SK-N-SH (cell line): ENCODE measurements at regions not wholly inside any gene's neighbourhood (a gene's known extent, or its start where the extent isn't known, plus 50 kb on each side); places are given as distances from the start of the nearest gene placed in this dataset.

Experiments used
- CTCF ChIA-PET: fragments of 300-600, 350-600 bp; formaldehyde crosslinking; extraction: SDS; loops from one replicate; lab custom pipeline; 2021; lab: Yijun Ruan, JAX
- POLR2A ChIA-PET: fragments of 350-600 bp; sonication (Branson Sonifier 250); formaldehyde crosslinking; extraction: SDS; loops from one replicate; lab custom pipeline; 2020; ENCODE audit warnings: antibody characterized with exemption, inconsistent platforms; lab: Yijun Ruan, JAX
- DNase-seq: peaks from one replicate; pipeline ENCODE4 v3.0.0; 2012
- H2AFZ ChIP-seq: fragments of 200-600 bp; sonication (generic); 2 replicates; pipeline ENCODE4 v1.8.1; 2016; ENCODE audit warnings: antibody characterized with exemption, mild to moderate bottlenecking, low read depth
- H3F3A ChIP-seq: fragments of 200-600 bp; sonication (generic); replicated peaks from 2 replicates; pipeline ENCODE3; 2016; ENCODE audit warnings: antibody characterized with exemption, mild to moderate bottlenecking; ENCODE audit not compliant: insufficient read depth
- H3K27ac ChIP-seq, 2 experiments: fragments of 200-500 bp in 1 of 2; fragments of 200-600 bp in 1 of 2; sonication (Bioruptor generic) in 1 of 2; sonication (generic), shearing (Covaris generic) in 1 of 2; 2 replicates each; pipeline versions ENCODE4 v1.5.1 to v1.6.1; 2014 to 2016; ENCODE audit warnings: low read depth in 2 of 2, inconsistent platforms in 1 of 2, low read length in 1 of 2, mild to moderate bottlenecking in 1 of 2, mixed read lengths in 1 of 2
- H3K27me3 ChIP-seq: fragments of 200-600 bp; sonication (generic), shearing (Covaris generic); 2 replicates; pipeline ENCODE4 v1.6.1; 2016; ENCODE audit warnings: mixed run types; ENCODE audit not compliant: insufficient read depth
- H3K36me3 ChIP-seq, 2 experiments: fragments of 200-500 bp in 1 of 2; fragments of 200-600 bp in 1 of 2; sonication (Bioruptor generic) in 1 of 2; sonication (generic) in 1 of 2; replicated peaks in 1 of 2; 2 replicates each; pipeline versions ENCODE3 to v1.5.1; 2014 to 2016; ENCODE audit warnings: low read length in 1 of 2, mild to moderate bottlenecking in 1 of 2; ENCODE audit not compliant: insufficient read depth in 2 of 2, control insufficient read depth in 1 of 2
- H3K4me1 ChIP-seq, 2 experiments: fragments of 200-500 bp in 1 of 2; fragments of 200-600 bp in 1 of 2; sonication (Bioruptor generic) in 1 of 2; sonication (generic), shearing (Covaris generic) in 1 of 2; 2 replicates each; pipeline versions ENCODE4 v1.5.1 to v1.6.1; 2014 to 2016; ENCODE audit warnings: low read depth in 1 of 2, low read length in 1 of 2, mixed run types in 1 of 2; ENCODE audit not compliant: insufficient read depth in 2 of 2, control insufficient read depth in 1 of 2
- H3K4me2 ChIP-seq: fragments of 200-600 bp; sonication (generic), shearing (Covaris generic); 2 replicates; pipeline ENCODE4 v1.6.1; 2017; ENCODE audit warnings: mixed run types
- H3K4me3 ChIP-seq, 2 experiments: fragments of 200-500 bp in 1 of 2; fragments of 200-600 bp in 1 of 2; sonication (Bioruptor generic) in 1 of 2; sonication (generic), shearing (Covaris generic) in 1 of 2; 2 replicates each; pipeline versions ENCODE4 v1.5.1 to v1.8.1; 2014 to 2016; ENCODE audit warnings: low read depth in 2 of 2, inconsistent platforms in 1 of 2, low read length in 1 of 2, mild to moderate bottlenecking in 1 of 2, mixed read lengths in 1 of 2, moderate library complexity in 1 of 2
- H3K79me2 ChIP-seq: fragments of 200-600 bp; sonication (generic); 2 replicates; pipeline ENCODE4 v1.8.1; 2017; ENCODE audit warnings: mild to moderate bottlenecking; ENCODE audit not compliant: insufficient read depth
- H3K9ac ChIP-seq: fragments of 200-600 bp; sonication (generic); 2 replicates; pipeline ENCODE4 v1.6.1; 2017; ENCODE audit warnings: mixed run types
- H3K9me2 ChIP-seq: fragments of 200-600 bp; sonication (generic); 2 replicates; pipeline ENCODE4 v1.6.1; 2017; ENCODE audit warnings: mixed run types
- H3K9me3 ChIP-seq: fragments of 200-600 bp; sonication (generic); 2 replicates; pipeline ENCODE4 v1.6.1; 2017; ENCODE audit warnings: mixed run types, mild to moderate bottlenecking, moderate library complexity
- H4K20me1 ChIP-seq: fragments of 200-600 bp; sonication (generic); 2 replicates; pipeline ENCODE4 v1.6.1; 2017; ENCODE audit warnings: mild to moderate bottlenecking, mixed run types; ENCODE audit not compliant: insufficient read depth
- CHD2 ChIP-seq: fragments of 150-350 bp; IDR thresholded peaks from 2 replicates; pipeline ENCODE4 v1.6.1; 2018; ENCODE audit warnings: low read length; ENCODE audit not compliant: partially characterized antibody
- EZH2phosphoT487 ChIP-seq: fragments of 200-600 bp; sonication (generic); IDR thresholded peaks from 2 replicates; pipeline ENCODE4 v1.6.1; 2017; ENCODE audit warnings: low read depth, mixed run types, mild to moderate bottlenecking, antibody characterized with exemption, moderate library complexity, borderline replicate concordance
- FOSL2 ChIP-seq: IDR thresholded peaks from 2 replicates; pipeline ENCODE4 v1.4.0; 2012; ENCODE audit warnings: low read depth, mild to moderate bottlenecking, moderate library complexity, borderline replicate concordance
- GABPA ChIP-seq: IDR thresholded peaks from 2 replicates; pipeline ENCODE4 v1.4.0; 2012; ENCODE audit warnings: low read depth, mild to moderate bottlenecking
- MEF2A ChIP-seq: IDR thresholded peaks from 2 replicates; pipeline ENCODE4 v1.4.0; 2012; ENCODE audit warnings: low read depth, borderline replicate concordance
- NFIC ChIP-seq: IDR thresholded peaks from 2 replicates; pipeline ENCODE4 v1.4.0; 2012; ENCODE audit warnings: borderline replicate concordance
- NRF1 ChIP-seq: IDR thresholded peaks from 2 replicates; pipeline ENCODE4 v1.6.1; 2012; ENCODE audit warnings: low read depth, mild to moderate bottlenecking, low read length
- RAD21 ChIP-seq: IDR thresholded peaks from 2 replicates; pipeline ENCODE4 v1.6.1; 2012; ENCODE audit warnings: mild to moderate bottlenecking, low read length
- RCOR1 ChIP-seq: fragments of 150-350 bp; IDR thresholded peaks from 2 replicates; pipeline ENCODE4 v1.6.1; 2017; ENCODE audit warnings: antibody characterized with exemption, low read length
- RFX5 ChIP-seq: IDR thresholded peaks from 2 replicates; pipeline ENCODE4 v1.6.1; 2012; ENCODE audit warnings: mild to moderate bottlenecking, improper control_type of control experiment, low read length
- RXRA ChIP-seq: IDR thresholded peaks from 2 replicates; pipeline ENCODE4 v1.4.0; 2012; ENCODE audit warnings: low read depth, mild to moderate bottlenecking, borderline replicate concordance
- SMC3 ChIP-seq: IDR thresholded peaks from 2 replicates; pipeline ENCODE4 v1.6.1; 2012; ENCODE audit warnings: low read depth, low read length, improper control_type of control experiment
- TAF1 ChIP-seq: IDR thresholded peaks from 2 replicates; pipeline ENCODE4 v1.6.1; 2012; ENCODE audit warnings: low read depth, mild to moderate bottlenecking, low read length, moderate library complexity, borderline replicate concordance
- TEAD4 ChIP-seq: IDR thresholded peaks from 2 replicates; pipeline ENCODE4 v1.4.0; 2012; ENCODE audit warnings: mild to moderate bottlenecking, borderline replicate concordance; ENCODE audit not compliant: insufficient read depth
- USF2 ChIP-seq: fragments of 150-350 bp; IDR thresholded peaks from 2 replicates; pipeline ENCODE4 v1.6.1; 2017; ENCODE audit warnings: antibody characterized with exemption, low read length, low read depth, borderline replicate concordance
- YY1 ChIP-seq: IDR thresholded peaks from 2 replicates; pipeline ENCODE4 v1.4.0; 2012; ENCODE audit warnings: low read depth, mild to moderate bottlenecking
- ZBTB33 ChIP-seq: IDR thresholded peaks from 2 replicates; pipeline ENCODE4 v1.4.0; 2012; ENCODE audit warnings: low read depth, borderline replicate concordance
- WGBS: methylation state at CpG from one replicate; pipeline ENCODE4 v1.1.6; 2017; ENCODE audit warnings: low lambda C conversion rate; 5-methylcytosine and 5-hydroxymethylcytosine counted together

DNA sequence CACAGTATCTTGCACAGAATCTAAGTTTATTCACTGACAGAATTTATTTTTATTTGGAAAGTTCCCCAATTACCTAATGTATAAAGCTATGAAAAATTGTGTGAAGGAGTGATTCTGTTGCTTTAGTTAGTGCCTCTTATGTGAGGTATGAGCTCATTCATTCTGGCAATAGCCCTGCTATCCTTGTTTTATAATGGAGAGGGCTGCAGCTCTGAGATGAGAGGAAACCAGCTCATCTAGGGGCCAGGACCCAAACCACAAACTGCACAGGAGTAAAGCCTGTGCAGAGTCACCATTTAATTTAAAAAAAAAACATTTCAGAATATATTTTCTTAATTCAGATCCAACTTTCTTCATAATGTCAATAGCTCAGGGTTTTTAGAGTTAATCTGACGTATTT is 383.0 kb downstream of the TMEM182 start:
- Histone ChIP-seq H2AFZ (no peak overlapping the region), H3K9me2 (no peaks in the 10 kb centered on the region), H3K27me3 (no peaks in the 10 kb centered on the region; the same call in 1 of the 2 replicates), H3K9ac (no peak overlapping the region), H3K79me2 (no peaks in the 10 kb centered on the region)
- TF ChIP-seq RXRA = no peak
- TF ChIP-seq TAF1 = no peak
- TF ChIP-seq USF2 = no peak
- TF ChIP-seq CHD2 = no peak
- no peak for TF ChIP-seq RCOR1
- no peak for TF ChIP-seq NRF1
- no peak for TF ChIP-seq RFX5
- no peak for TF ChIP-seq GABPA
- no peak for TF ChIP-seq RAD21
- no peak for TF ChIP-seq EZH2phosphoT487
- no peak for TF ChIP-seq ZBTB33
- TF ChIP-seq TEAD4 = no peak
- no peak for TF ChIP-seq NFIC
- no peak for TF ChIP-seq FOSL2
- no peak for TF ChIP-seq YY1
- no peak for TF ChIP-seq MEF2A
- TF ChIP-seq, all 33 proteins: peak for 0
- H3K4me1 ChIP-seq = no peaks in the 10 kb centered on the region
- no peaks in the 10 kb centered on the region for H4K20me1 ChIP-seq
- H3F3A ChIP-seq = no peaks in the 10 kb centered on the region
- POLR2A ChIA-PET = no interaction called here
- no peak overlapping the region for H3K4me2 ChIP-seq
- H3K36me3 ChIP-seq = no peaks in the 10 kb centered on the region
- H3K27ac ChIP-seq = no peak overlapping the region
- CTCF ChIA-PET = interaction anchor here (2.7 kb wide), 1 partner anchor 16 kb away, joined by 11 read pairs; no protein-coding TSS in a partner anchor
- no peak for DNase-seq
- no peaks in the 10 kb centered on the region for H3K9me3 ChIP-seq
- 3% methylated on average over 1 of the region's 1 CpG for WGBS
- no peak overlapping the region for H3K4me3 ChIP-seq

DNA sequence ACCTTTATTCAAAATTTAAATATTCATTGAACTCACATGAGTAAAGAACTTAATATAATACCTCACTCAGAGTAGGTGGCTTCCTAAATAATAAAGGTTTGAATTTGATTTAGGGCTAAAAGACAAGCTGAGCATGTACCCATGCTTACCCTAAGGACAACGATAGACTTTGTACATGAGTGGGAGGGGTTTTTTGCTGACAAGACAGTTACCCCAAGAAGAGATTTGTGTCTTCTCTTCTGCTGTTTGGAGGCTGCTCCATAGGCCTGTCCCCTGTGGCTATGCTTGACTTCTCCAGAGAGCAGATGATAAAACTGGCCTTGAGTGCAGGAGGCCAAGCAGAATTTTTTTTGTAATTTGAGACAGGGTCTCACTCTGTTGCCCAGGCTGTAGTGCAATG is 383.9 kb downstream of the TMEM182 start:
- POLR2A ChIA-PET = no interaction called here
- no peak overlapping the region for H3K4me3 ChIP-seq

More for the DNA sequence above, 383.9 kb downstream of the TMEM182 start:
- no peak overlapping the region for H3K9ac ChIP-seq
- CTCF ChIA-PET = interaction anchor here (2.7 kb wide), 1 partner anchor 16 kb away, joined by 11 read pairs; no protein-coding TSS in a partner anchor
- H3K9me2 ChIP-seq = no peaks in the 10 kb centered on the region
- no peaks in the 10 kb centered on the region for H3K79me2 ChIP-seq
- H3K27me3 ChIP-seq = no peaks in the 10 kb centered on the region
- H3K9me3 ChIP-seq = no peaks in the 10 kb centered on the region
- TF ChIP-seq SMC3 (no peak), RFX5 (no peak), RXRA (no peak)
- DNase-seq = no peak
- H3K27ac ChIP-seq = no peak overlapping the region
- no peaks in the 10 kb centered on the region for H4K20me1 ChIP-seq
- H3K4me2 ChIP-seq = no peak overlapping the region
- no peaks in the 10 kb centered on the region for H3K36me3 ChIP-seq
- no peak overlapping the region for H2AFZ ChIP-seq
- no peaks in the 10 kb centered on the region for H3F3A ChIP-seq
- no peaks in the 10 kb centered on the region for H3K4me1 ChIP-seq
- 6% methylated on average over 1 of the region's 1 CpG for WGBS
